ENCODE measurements at regions not wholly inside any gene's neighbourhood (a gene's known extent, or its start where the extent isn't known, plus 50 kb on each side); places are given as distances from the start of the nearest gene placed in this dataset.

- TF ChIP-seq GATA3 (IDR thresholded peaks at IDR 0.05; ENCODE audit: low read depth, low read length) (no peak), GATA2 (IDR thresholded peaks at IDR 0.05; ENCODE audit: low read depth, low read length) (no peak)
Observed at GRCh38 chr12:129959889-129960288, 56.1 kb upstream of the TMEM132D start.

DNA sequence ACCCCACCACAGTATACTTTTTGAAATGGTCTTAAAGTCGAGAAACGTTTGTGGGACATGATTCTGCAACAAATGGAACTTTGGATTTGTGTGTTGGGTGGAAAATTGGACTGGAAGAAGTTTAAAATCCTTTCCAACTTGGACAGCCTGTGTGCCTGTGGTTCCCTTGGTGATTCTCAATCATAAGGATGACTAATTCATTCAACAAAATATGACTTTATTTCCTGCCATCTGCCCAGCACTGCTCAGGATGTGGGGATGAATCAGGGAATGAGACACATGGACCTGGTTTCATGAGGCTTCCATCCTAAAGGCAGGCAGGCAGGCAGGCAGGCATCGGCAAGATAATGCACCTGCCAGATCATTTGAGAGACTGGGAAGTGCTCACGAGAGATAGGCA lies 57.3 kb upstream of the TMEM132D start:
- TF ChIP-seq GATA2 (IDR thresholded peaks at IDR 0.05; ENCODE audit: low read depth, low read length) = no peak
- TF ChIP-seq GATA3 (IDR thresholded peaks at IDR 0.05; ENCODE audit: low read depth, low read length) = no peak

- TF ChIP-seq GATA3 (IDR thresholded peaks at IDR 0.05; ENCODE audit: low read depth, low read length) (no peak), GATA2 (IDR thresholded peaks at IDR 0.05; ENCODE audit: low read depth, low read length) (no peak)
Observed at GRCh38 chr12:129961856-129962255, 58.0 kb upstream of the TMEM132D start.

GRCh38 chr12:129964300-129964699 lies 60.5 kb upstream of the TMEM132D start:
- TF ChIP-seq GATA2 (IDR thresholded peaks at IDR 0.05; ENCODE audit: low read depth, low read length) (no peak), GATA3 (IDR thresholded peaks at IDR 0.05; ENCODE audit: low read depth, low read length) (no peak)

DNA sequence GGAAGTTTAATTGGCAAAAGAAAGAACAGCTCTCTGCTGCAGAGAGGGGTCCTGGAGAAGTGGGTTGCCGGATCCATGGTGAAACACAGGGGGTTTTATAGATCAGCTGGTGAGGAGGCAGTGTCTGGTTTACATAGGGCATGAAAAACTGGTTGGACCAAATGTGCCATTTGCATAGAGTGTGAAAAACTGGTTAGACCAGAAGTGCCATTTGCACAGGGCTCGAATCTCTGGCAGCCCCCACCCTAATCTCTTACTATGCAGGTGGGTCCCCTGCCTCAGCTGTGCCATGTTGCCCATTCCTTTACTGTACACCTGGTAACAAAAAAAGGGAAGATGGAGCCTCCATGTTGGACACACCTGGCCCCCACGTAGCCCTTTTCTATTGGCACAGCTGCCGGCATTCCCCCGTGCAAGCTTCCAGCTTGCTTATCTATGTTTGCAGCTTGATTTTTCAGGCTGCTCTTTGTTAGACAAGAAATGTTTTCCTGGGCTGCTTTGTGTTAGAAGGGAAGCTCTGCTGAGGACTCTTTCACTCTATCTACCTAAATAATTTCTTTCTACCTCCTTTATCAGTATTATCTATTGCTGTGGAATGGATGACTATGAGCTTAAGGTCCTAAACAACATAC lies 61.1 kb upstream of the TMEM132D start:
- no peak for TF ChIP-seq GATA3 (IDR thresholded peaks at IDR 0.05; ENCODE audit: low read depth, low read length)
- no peak for TF ChIP-seq GATA2 (IDR thresholded peaks at IDR 0.05; ENCODE audit: low read depth, low read length)

DNA sequence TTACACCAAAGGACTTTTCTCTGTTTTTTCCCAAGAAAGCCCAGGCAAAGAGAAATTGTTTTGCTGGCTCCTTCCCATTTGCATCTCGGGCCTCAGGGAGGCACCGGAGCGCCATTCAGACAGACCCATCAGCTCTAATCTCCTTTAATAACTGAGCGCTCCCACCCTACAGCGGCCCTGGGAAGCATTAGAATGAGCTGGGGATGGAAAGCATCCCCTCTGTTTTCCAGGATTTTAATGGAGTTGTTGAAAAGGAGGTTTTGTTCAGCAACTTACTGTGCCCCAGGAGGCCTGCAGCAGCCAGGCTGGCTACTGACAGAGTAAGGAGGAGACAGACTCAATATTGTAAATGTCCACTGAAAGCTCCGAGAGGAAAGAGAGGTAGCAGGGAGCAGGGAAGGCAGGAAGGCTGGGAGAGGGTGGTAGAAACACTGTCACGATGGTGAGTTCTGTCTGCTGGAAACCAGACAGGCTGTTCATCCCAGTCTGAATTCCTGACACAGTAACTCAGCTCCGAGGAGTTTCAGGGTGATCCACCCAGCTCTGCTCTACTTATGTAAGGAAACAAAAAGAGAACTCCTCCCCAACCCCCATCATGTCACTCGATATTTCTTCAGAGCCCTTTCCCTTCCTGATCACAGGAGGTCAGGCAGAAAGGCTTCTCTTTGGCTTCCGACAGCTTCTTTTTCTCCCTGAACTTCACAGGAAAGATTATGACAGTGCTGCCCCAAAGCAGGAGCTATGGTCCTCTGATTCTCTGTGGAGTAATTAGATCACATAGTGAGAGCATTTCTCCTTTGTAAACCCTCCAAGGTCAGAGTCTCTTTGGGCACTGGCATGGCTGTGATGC lies 62.5 kb upstream of the TMEM132D start:
- TF ChIP-seq GATA3 (IDR thresholded peaks at IDR 0.05; ENCODE audit: low read depth, low read length) = no peak
- no peak for TF ChIP-seq GATA2 (IDR thresholded peaks at IDR 0.05; ENCODE audit: low read depth, low read length)

DNA sequence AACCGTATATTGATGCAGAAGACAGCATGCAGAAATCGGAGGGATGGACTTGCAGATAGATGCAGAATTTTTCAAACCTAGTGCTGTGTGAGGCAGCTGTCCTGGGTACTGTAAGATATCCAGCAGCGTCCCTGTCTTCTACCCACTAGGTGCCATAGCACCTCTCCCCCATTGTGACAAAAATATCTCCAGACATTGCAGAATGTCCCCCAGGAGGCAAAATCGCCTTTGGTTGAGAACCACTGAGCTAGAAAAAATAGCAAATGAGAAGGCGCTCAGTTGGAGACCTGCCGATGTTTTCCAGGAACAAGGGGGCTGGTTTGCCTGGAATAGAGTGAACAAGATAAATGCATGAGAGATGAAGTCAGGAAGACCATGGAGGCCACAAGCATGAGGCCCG lies 67.9 kb upstream of the TMEM132D start:
- TF ChIP-seq GATA2 (IDR thresholded peaks at IDR 0.05; ENCODE audit: low read depth, low read length) (no peak), GATA3 (IDR thresholded peaks at IDR 0.05; ENCODE audit: low read depth, low read length) (no peak)

DNA sequence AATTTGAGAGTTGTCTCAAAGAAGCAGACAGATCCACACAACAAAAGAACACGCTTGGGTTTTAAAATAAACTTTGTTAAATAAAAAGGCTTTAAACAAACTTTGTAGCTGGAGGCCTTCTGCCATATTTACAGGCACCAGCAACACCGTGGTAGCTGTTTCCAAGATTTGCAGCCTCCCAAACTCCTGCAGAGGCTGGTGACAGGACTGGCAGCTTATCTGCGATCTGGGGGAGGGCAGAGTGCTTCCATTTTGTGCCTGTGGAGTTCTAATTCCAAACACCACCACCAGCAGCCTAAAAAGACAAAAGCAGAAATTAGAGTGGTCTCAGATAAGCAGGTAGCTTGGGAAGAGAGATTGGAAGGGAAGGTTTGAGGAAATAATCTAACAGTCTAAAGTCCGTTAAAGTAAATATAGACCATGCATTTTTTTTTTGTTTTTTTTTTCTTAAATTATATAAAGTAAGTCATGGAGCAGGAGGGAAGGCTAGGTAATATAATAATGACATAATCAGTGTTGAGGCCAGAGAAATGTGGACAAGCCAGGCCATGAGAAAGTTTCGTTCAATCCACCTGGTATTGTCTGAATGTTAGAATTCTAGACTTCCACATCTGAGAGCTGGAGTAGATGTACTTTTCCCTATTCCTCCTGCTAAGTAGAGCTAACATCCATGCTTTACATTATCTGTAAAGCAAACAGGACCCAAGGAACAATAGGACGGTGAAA lies 69.6 kb upstream of the TMEM132D start:
- TF ChIP-seq GATA2 (IDR thresholded peaks at IDR 0.05; ENCODE audit: low read depth, low read length) (no peak), GATA3 (IDR thresholded peaks at IDR 0.05; ENCODE audit: low read depth, low read length) (no peak)

DNA sequence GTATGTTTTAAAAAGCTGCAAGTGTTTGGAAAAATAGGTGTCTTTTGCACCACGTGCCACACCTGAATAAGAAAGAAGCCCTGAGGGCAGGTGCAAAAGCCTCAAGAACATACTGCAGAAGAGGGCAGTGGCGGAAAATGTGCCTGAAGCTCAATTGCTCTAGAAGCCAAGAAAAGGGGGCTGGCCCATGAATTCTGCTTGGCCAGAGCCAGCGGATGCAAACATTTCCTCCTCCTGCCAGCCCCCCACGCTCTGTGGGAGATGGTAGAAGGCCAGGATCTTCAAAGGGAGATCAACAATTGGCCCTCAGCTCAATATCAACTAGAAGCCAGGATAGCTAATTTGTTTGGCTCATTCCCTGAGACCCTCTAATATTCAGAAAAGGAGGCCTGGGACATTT lies 80.3 kb upstream of the TMEM132D start:
- no peak for TF ChIP-seq GATA2 (IDR thresholded peaks at IDR 0.05; ENCODE audit: low read depth, low read length)
- TF ChIP-seq GATA3 (IDR thresholded peaks at IDR 0.05; ENCODE audit: low read depth, low read length) = no peak

- no peak for TF ChIP-seq GATA3 (IDR thresholded peaks at IDR 0.05; ENCODE audit: low read depth, low read length)
- TF ChIP-seq GATA2 (IDR thresholded peaks at IDR 0.05; ENCODE audit: low read depth, low read length) = no peak
Observed at GRCh38 chr12:129987841-129988240, 84.0 kb upstream of the TMEM132D start.

DNA sequence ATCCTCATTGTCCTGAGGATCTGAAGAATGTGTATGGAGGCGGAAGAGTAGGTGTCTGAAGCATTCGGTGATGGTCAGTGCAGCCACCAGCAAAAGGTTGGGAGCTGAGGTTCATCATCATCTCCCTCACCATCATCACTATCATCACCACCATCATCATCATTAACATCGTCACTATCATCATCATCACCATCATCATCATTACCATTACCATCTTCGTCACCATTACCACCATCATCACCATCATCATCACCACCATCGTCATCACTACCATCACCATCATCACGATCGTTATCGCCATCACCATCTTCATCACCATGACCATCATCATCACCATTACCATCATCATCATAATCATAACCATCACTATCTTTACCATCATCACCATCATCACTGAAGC lies 90.8 kb upstream of the TMEM132D start:
- TF ChIP-seq GATA3 (IDR thresholded peaks at IDR 0.05; ENCODE audit: low read depth, low read length) (no peak), GATA2 (IDR thresholded peaks at IDR 0.05; ENCODE audit: low read depth, low read length) (no peak)

DNA sequence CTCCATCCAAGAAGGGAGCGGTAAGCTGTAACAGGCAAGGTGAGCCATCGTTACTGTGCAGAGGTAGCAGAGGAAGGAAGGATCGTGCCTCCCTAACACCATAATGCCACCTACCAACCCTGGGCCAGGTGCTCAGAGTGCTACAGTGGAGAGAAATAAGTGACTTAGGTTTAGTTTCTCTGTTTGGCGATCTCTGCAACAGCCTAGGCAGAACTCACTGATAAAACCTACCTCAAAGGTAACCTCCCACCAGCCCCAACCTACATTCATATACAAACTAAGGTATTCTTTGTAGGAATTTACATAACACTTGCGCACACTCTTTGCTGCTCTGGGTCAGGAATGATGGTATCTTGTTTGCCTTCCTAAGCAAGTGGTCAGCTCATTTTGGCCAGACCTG lies 93.4 kb upstream of the TMEM132D start:
- no peak for TF ChIP-seq GATA2 (IDR thresholded peaks at IDR 0.05; ENCODE audit: low read depth, low read length)
- no peak for TF ChIP-seq GATA3 (IDR thresholded peaks at IDR 0.05; ENCODE audit: low read depth, low read length)

DNA sequence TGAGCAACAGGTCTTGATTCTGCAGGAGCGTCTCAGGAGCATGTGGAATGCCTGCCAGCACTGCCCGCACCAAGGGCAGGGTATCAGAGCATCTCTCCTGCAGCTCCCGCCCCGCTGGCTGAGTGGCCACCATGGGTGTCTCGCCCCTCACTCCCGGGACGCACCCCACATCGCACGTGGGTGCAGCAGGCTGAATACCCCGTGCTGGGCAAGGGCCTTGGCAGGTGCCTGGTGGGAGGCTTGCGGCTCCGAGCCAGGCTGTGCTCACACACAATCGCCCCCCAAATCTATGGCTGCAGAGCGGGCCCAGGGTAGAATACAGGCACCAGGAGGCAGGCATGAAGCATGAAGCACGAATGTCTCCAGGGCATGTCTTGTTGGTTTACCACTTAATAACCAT lies 103.9 kb upstream of the TMEM132D start:
- TF ChIP-seq GATA3 (IDR thresholded peaks at IDR 0.05; ENCODE audit: low read depth, low read length) (no peak), GATA2 (IDR thresholded peaks at IDR 0.05; ENCODE audit: low read depth, low read length) (no peak)

GRCh38 chr12:130008241-130008640 lies 104.4 kb upstream of the TMEM132D start:
- TF ChIP-seq GATA2 (IDR thresholded peaks at IDR 0.05; ENCODE audit: low read depth, low read length) = no peak
- no peak for TF ChIP-seq GATA3 (IDR thresholded peaks at IDR 0.05; ENCODE audit: low read depth, low read length)

Measured in SH-SY5Y (cell line).